Colonic mucosa (tissue), 4 donors: ENCODE measurements at regions not wholly inside any gene's neighbourhood (a gene's known extent, or its start where the extent isn't known, plus 50 kb on each side); places are given as distances from the start of the nearest gene placed in this dataset.

Experiments
- DNase-seq: peaks from one replicate; pipeline ENCODE4 v3.0.0-alpha.2; 2020
- H3K27ac ChIP-seq: fragments of 200-600 bp; one replicate; pipeline ENCODE4 v1.8.0; 2021
- H3K27me3 ChIP-seq: fragments of 200-600 bp; one replicate; pipeline ENCODE4 v1.8.0; 2021
- H3K36me3 ChIP-seq: fragments of 200-600 bp; one replicate; pipeline ENCODE4 v1.8.0; 2021
- H3K4me1 ChIP-seq: fragments of 200-600 bp; one replicate; pipeline ENCODE4 v1.8.0; 2021; ENCODE audit warnings: mild to moderate bottlenecking
- H3K4me3 ChIP-seq: fragments of 200-600 bp; one replicate; pipeline ENCODE4 v1.8.0; 2021
- H3K9ac ChIP-seq, 2 donors: one replicate each; pipeline ENCODE4 v1.7.0; 2013; ENCODE audit warnings: control low read depth in 2 of 2, low read depth in 2 of 2, low read length in 2 of 2
- H3K9me3 ChIP-seq: fragments of 200-600 bp; one replicate; pipeline ENCODE4 v1.8.0; 2021
- intact Hi-C: fragments of 100-400 bp; cut with DNase I; formaldehyde crosslinking; loops from one replicate; pipeline ENCODE4 v1.14.1; 2022
- TF ChIP-seq, protein P1 (sequence below): fragments of 200-600 bp; IDR thresholded peaks from one replicate; pipeline ENCODE4 v1.8.0; 2022; ENCODE audit warnings: antibody characterized with exemption, mild to moderate bottlenecking
- donor health status: healthy.
- donor health status: DM: no; HTN: no; CAD: no.
- donor health status: DM: no; HTN: no; CAD: no.

DNA sequence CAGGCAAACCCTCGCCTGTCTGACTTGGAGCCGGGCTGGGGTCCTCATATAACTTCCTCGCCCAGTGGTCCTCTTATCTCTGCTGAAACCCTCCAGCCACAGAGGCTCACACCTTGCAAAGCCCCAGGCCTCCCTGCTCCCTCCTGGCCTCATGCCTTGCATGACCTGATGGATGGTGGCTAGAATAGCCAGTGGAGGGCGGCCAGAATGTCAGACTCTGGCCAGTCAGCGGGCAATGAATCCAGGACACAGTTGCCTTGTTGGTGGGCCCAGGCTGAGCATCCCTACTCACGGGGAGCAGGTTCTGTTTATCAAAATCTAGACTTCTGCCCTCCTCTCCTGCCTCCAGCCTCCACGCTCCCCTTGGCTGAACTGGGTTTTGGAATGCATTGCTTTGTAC is 69.1 kb upstream of the WNT11 start:
- Histone ChIP-seq H3K27me3 (no peaks in the 10 kb centered on the region), H3K36me3 (no peaks in the 10 kb centered on the region), H3K4me3 (no peak overlapping the region), H3K27ac (no peak overlapping the region), H3K4me1 (no peaks in the 10 kb centered on the region), H3K9ac (no peak overlapping the region), H3K9me3 (no peaks in the 10 kb centered on the region)
- TF ChIP-seq, protein P1, sequence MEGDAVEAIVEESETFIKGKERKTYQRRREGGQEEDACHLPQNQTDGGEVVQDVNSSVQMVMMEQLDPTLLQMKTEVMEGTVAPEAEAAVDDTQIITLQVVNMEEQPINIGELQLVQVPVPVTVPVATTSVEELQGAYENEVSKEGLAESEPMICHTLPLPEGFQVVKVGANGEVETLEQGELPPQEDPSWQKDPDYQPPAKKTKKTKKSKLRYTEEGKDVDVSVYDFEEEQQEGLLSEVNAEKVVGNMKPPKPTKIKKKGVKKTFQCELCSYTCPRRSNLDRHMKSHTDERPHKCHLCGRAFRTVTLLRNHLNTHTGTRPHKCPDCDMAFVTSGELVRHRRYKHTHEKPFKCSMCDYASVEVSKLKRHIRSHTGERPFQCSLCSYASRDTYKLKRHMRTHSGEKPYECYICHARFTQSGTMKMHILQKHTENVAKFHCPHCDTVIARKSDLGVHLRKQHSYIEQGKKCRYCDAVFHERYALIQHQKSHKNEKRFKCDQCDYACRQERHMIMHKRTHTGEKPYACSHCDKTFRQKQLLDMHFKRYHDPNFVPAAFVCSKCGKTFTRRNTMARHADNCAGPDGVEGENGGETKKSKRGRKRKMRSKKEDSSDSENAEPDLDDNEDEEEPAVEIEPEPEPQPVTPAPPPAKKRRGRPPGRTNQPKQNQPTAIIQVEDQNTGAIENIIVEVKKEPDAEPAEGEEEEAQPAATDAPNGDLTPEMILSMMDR, result no peak
- intact Hi-C loops, result no loop called here
- DNase-seq, result no peak

- H3K36me3 ChIP-seq, result no peaks in the 10 kb centered on the region
- H3K4me3 ChIP-seq, result no peak overlapping the region
- no peaks in the 10 kb centered on the region for H3K9me3 ChIP-seq
- DNase-seq, result no peak
- no peak overlapping the region for H3K27ac ChIP-seq
- no peaks in the 10 kb centered on the region for H3K4me1 ChIP-seq
- H3K27me3 ChIP-seq, result no peaks in the 10 kb centered on the region
- no peak overlapping the region for H3K9ac ChIP-seq
- intact Hi-C loops, result no loop called here
- TF ChIP-seq, protein P1, result no peak
Measured at GRCh38 chr11:76271068-76271467, 64.8 kb upstream of the WNT11 start.

DNA sequence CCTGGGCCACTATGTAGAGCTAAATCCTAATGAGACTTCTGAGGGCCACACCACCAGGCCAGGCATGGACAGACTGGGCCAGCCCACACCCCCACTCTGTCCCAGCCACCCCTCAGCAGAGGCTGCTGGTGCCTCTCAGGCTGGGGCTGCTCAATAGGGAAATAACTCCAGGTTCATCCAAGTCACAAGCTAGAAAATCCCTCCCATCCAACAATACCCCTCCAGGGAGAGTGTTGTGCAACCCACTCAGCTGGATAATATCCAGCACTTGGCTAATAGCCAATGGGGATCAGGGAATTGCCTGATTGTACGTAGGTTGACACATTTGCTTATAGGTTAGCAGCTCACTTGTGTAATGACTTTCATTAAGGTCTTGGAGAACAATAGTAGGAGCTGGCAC is 64.1 kb upstream of the WNT11 start:
- intact Hi-C loops, result no loop called here
- Histone ChIP-seq H3K4me3 (no peak overlapping the region), H3K9me3 (no peaks in the 10 kb centered on the region), H3K27ac (no peak overlapping the region), H3K9ac (no peak overlapping the region), H3K4me1 (no peaks in the 10 kb centered on the region), H3K27me3 (no peaks in the 10 kb centered on the region), H3K36me3 (no peaks in the 10 kb centered on the region)
- peak; percentile 25 for DNase-seq
- TF ChIP-seq, protein P1, result no peak

- Histone ChIP-seq H3K9me3 (no peaks in the 10 kb centered on the region), H3K9ac (peak overlapping the region in 1 of 2 donors; percentile 6), H3K4me3 (no peak overlapping the region), H3K27me3 (no peaks in the 10 kb centered on the region), H3K4me1 (no peaks in the 10 kb centered on the region), H3K27ac (no peak overlapping the region), H3K36me3 (no peaks in the 10 kb centered on the region)
- no peak for DNase-seq
- TF ChIP-seq, protein P1, result no peak
- intact Hi-C loops, result no loop called here
Measured at GRCh38 chr11:76269661-76270261, 63.5 kb upstream of the WNT11 start.

DNA sequence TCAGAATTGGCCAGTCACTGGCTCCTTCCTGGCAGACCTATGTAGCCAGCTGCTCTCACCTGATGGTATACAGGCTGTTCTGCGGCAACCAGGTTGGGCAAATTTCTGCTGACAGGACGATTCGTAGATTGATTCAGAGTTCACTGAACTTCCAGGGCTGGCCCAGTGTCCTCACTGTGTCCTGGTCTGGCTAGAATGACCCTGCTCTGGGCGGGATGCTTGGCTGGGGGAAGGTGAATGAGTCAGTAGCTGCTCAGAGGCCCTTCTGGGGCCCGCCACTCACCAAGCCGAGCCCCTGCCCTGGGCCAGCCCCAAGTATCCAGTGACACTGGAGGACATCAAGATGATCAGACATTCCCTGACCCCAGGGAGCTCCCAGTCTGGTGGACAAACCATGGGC is 62.9 kb upstream of the WNT11 start:
- peak overlapping the region in 1 of 2 donors; percentile 6 for H3K9ac ChIP-seq
- no peaks in the 10 kb centered on the region for H3K27me3 ChIP-seq
- intact Hi-C loops, result no loop called here
- H3K4me3 ChIP-seq, result no peak overlapping the region
- H3K27ac ChIP-seq, result no peak overlapping the region
- TF ChIP-seq, protein P1, result no peak
- H3K36me3 ChIP-seq, result no peaks in the 10 kb centered on the region
- no peaks in the 10 kb centered on the region for H3K4me1 ChIP-seq
- H3K9me3 ChIP-seq, result no peaks in the 10 kb centered on the region
- no peak for DNase-seq
